DND-41 (cell line): ENCODE measurements at regions not wholly inside any gene's neighbourhood (a gene's known extent, or its start where the extent isn't known, plus 50 kb on each side); places are given as distances from the start of the nearest gene placed in this dataset.
"Not testable (repeated sequence)": the region's sequence is repeated elsewhere in the genome, so short reads cannot be mapped to it uniquely, and the experiment has no call there.

Source experiments
- ATAC-seq: fragments of 200-7000 bp; cut with Tn5 transposase; 3 replicates; pipeline ENCODE4 v1.9.1; 2021; ENCODE audit warnings: low read depth; ENCODE audit not compliant: insufficient read depth
- DNase-seq: peaks from one replicate; pipeline ENCODE4 v3.0.0-alpha.2; 2020
- H2AFZ ChIP-seq: 2 replicates; pipeline ENCODE4 v1.6.0; 2012; ENCODE audit warnings: low read depth, low read length
- H3K27ac ChIP-seq: 2 replicates; pipeline ENCODE4 v1.5.1; 2012; ENCODE audit warnings: low read length, inconsistent platforms
- H3K27me3 ChIP-seq: fragments of 200-600 bp; sonication (generic); 2 replicates; pipeline ENCODE4 v1.6.0; 2012; ENCODE audit warnings: low read length, mild to moderate bottlenecking, inconsistent platforms; ENCODE audit not compliant: insufficient read depth, poor library complexity
- H3K36me3 ChIP-seq: 2 replicates; pipeline ENCODE4 v1.5.1; 2012; ENCODE audit warnings: low read length, inconsistent platforms; ENCODE audit not compliant: insufficient read depth
- H3K4me1 ChIP-seq: 2 replicates; pipeline ENCODE4 v1.5.1; 2012; ENCODE audit warnings: mild to moderate bottlenecking, low read length; ENCODE audit not compliant: insufficient read depth
- H3K4me2 ChIP-seq: 2 replicates; pipeline ENCODE4 v1.6.0; 2012; ENCODE audit warnings: mild to moderate bottlenecking, moderate library complexity, low read length, inconsistent platforms; ENCODE audit not compliant: insufficient read depth
- H3K4me3 ChIP-seq, 2 experiments: fragments of 200-600 bp in 1 of 2; shearing (Covaris generic) in 1 of 2; 2 replicates each; pipeline ENCODE4 v1.5.1; 2012 to 2016; ENCODE audit warnings: inconsistent platforms in 2 of 2, low read length in 2 of 2, mild to moderate bottlenecking in 2 of 2, low read depth in 1 of 2, moderate library complexity in 1 of 2
- H3K79me2 ChIP-seq: 2 replicates; pipeline ENCODE4 v1.6.0; 2012; ENCODE audit warnings: low read length, inconsistent platforms; ENCODE audit not compliant: insufficient read depth
- H3K9ac ChIP-seq: 2 replicates; pipeline ENCODE4 v1.6.0; 2012; ENCODE audit warnings: low read depth, mild to moderate bottlenecking, inconsistent platforms, low read length, moderate library complexity
- H3K9me3 ChIP-seq: 2 replicates; pipeline ENCODE4 v1.5.1; 2012; ENCODE audit warnings: low read length, moderate library complexity, mild to moderate bottlenecking, inconsistent platforms; ENCODE audit not compliant: insufficient read depth, severe bottlenecking
- H4K20me1 ChIP-seq: 2 replicates; pipeline ENCODE4 v1.6.0; 2012; ENCODE audit warnings: low read length; ENCODE audit not compliant: insufficient read depth
- CTCF ChIP-seq: IDR thresholded peaks from 2 replicates; pipeline ENCODE4 v1.5.1; 2012; ENCODE audit warnings: borderline replicate concordance, low read length, moderate library complexity, mild to moderate bottlenecking; ENCODE audit not compliant: poor library complexity, severe bottlenecking; ENCODE audit errors: extremely low read depth
- EZH2 ChIP-seq: IDR thresholded peaks from 3 replicates; pipeline ENCODE4 v1.6.1; 2012; ENCODE audit warnings: borderline replicate concordance, low read depth, mild to moderate bottlenecking, moderate library complexity, low read length, inconsistent platforms; ENCODE audit not compliant: severe bottlenecking

GRCh38 chr16:66175058-66175457, 191.4 kb upstream of the CDH5 start:
- Histone ChIP-seq H3K36me3 (no peaks in the 10 kb centered on the region), H3K27ac (no peak overlapping the region), H3K4me2 (no peak overlapping the region), H3K4me1 (no peaks in the 10 kb centered on the region), H3K9ac (no peak overlapping the region), H2AFZ (no peak overlapping the region), H3K79me2 (no peaks in the 10 kb centered on the region), H3K9me3 (peaks cover 7% of the 10 kb centered on the region), H4K20me1 (no peaks in the 10 kb centered on the region), H3K4me3 (no peak overlapping the region), H3K27me3 (no peaks in the 10 kb centered on the region)
- DNase-seq (no peak), ATAC-seq (no peak)
- TF ChIP-seq CTCF (no peak), EZH2 (no peak)

- not testable (repeated sequence) for H3K9me3 ChIP-seq, H3K4me3 ChIP-seq, ATAC-seq, H3K27ac ChIP-seq, DNase-seq, H3K27me3 ChIP-seq, H4K20me1 ChIP-seq, H3K4me2 ChIP-seq, H3K79me2 ChIP-seq, H3K4me1 ChIP-seq, H2AFZ ChIP-seq, H3K9ac ChIP-seq, H3K36me3 ChIP-seq
These were observed 192.7 kb upstream of the CDH5 start for GRCh38 chr16:66173796-66174195.

- H3K4me3 ChIP-seq, H4K20me1 ChIP-seq, H2AFZ ChIP-seq, DNase-seq, H3K4me2 ChIP-seq, H3K9me3 ChIP-seq, H3K36me3 ChIP-seq, H3K27ac ChIP-seq, H3K4me1 ChIP-seq, H3K27me3 ChIP-seq, H3K79me2 ChIP-seq, ATAC-seq, H3K9ac ChIP-seq: not testable (repeated sequence)
These were observed 193.3 kb upstream of the CDH5 start for GRCh38 chr16:66173181-66173580.

GRCh38 chr16:66172463-66172862, 194.0 kb upstream of the CDH5 start:
- Histone ChIP-seq H3K9ac (no peak overlapping the region), H3K4me3 (no peak overlapping the region), H3K9me3 (no peaks in the 10 kb centered on the region), H3K79me2 (no peaks in the 10 kb centered on the region), H3K4me1 (no peaks in the 10 kb centered on the region), H3K4me2 (no peak overlapping the region), H3K27me3 (no peaks in the 10 kb centered on the region), H3K27ac (no peak overlapping the region), H2AFZ (no peak overlapping the region), H3K36me3 (no peaks in the 10 kb centered on the region), H4K20me1 (no peaks in the 10 kb centered on the region)
- DNase-seq = no peak
- ATAC-seq = no peak
- no peak for TF ChIP-seq EZH2
- TF ChIP-seq CTCF = no peak

- Histone ChIP-seq H3K4me3 (no peak overlapping the region), H3K9ac (no peak overlapping the region), H3K27me3 (no peaks in the 10 kb centered on the region), H3K4me2 (no peak overlapping the region), H3K79me2 (no peaks in the 10 kb centered on the region), H4K20me1 (no peaks in the 10 kb centered on the region), H2AFZ (no peak overlapping the region), H3K4me1 (no peaks in the 10 kb centered on the region), H3K9me3 (no peaks in the 10 kb centered on the region), H3K27ac (no peak overlapping the region), H3K36me3 (no peaks in the 10 kb centered on the region)
- TF ChIP-seq EZH2 = no peak
- TF ChIP-seq CTCF = no peak
- DNase-seq (no peak), ATAC-seq (no peak)
These were observed 194.9 kb upstream of the CDH5 start for GRCh38 chr16:66171578-66171977.
